HCT116 (cell line): ENCODE measurements at regions not wholly inside any gene's neighbourhood (a gene's known extent, or its start where the extent isn't known, plus 50 kb on each side); places are given as distances from the start of the nearest gene placed in this dataset.
"Not testable (repeated sequence)": the region's sequence is repeated elsewhere in the genome, so short reads cannot be mapped to it uniquely, and the experiment has no call there.

Experiments used
- ATAC-seq: fragments of 200-7000 bp; cut with Tn5 transposase; 2 replicates; pipeline ENCODE4 v1.9.1; 2020; ENCODE audit warnings: mild to moderate bottlenecking, moderate library complexity
- BruUV-seq: library from RNA; stranded (reverse); fragments of 400-500 nt; replicated peaks from 2 replicates; lab custom pipeline; 2021; lab: Mats Ljungman, UMichigan
- CTCF ChIA-PET: fragments of 300-600 bp; sonication (Branson Sonifier 250); formaldehyde crosslinking; loops from one replicate; lab custom pipeline; 2021; ENCODE audit warnings: antibody characterized with exemption; lab: Charles Lee
- POLR2A ChIA-PET: fragments of 300-600, 350-600 bp; sonication (Branson Sonifier 250); formaldehyde crosslinking; loops from one replicate; lab custom pipeline; 2021; ENCODE audit warnings: antibody characterized with exemption; lab: Charles Lee
- RAD21 ChIA-PET, 2 experiments: fragments of 300-600 bp; sonication (Branson Sonifier 250); formaldehyde crosslinking; loops; one replicate each; lab custom pipeline; 2023; ENCODE audit warnings: low total read pairs in 2 of 2; ENCODE audit not compliant: uncharacterized antibody in 2 of 2, unreplicated experiment in 2 of 2, low non-redundant PET in 1 of 2; lab: Charles Lee
- DNase-seq: peaks from one replicate; pipeline ENCODE4 v3.0.0-alpha.2; 2010; ENCODE audit warnings: low read depth, low spot score
- H2AFZ ChIP-seq: fragments of 200-600 bp; shearing (Covaris generic), sonication (generic); 2 replicates; pipeline ENCODE4 v1.6.1; 2017; ENCODE audit warnings: low read depth, mixed run types, mixed read lengths, antibody characterized with exemption, low read length; ENCODE audit not compliant: poor library complexity, severe bottlenecking
- H3K27ac ChIP-seq: 2 replicates; pipeline ENCODE4 v1.5.1; 2012; ENCODE audit warnings: low read depth, low read length
- H3K27me3 ChIP-seq: fragments of 200-600 bp; sonication (generic); 2 replicates; pipeline ENCODE4 v1.6.1; 2016; ENCODE audit warnings: mixed run types, low read length, mixed read lengths; ENCODE audit not compliant: insufficient read depth
- H3K36me3 ChIP-seq, 2 experiments: fragments of 200-500 bp in 1 of 2; fragments of 200-600 bp in 1 of 2; sonication (Bioruptor generic) in 1 of 2; sonication (generic) in 1 of 2; 2 replicates each; pipeline versions ENCODE4 v1.5.1 to v1.6.1; 2014 to 2016; ENCODE audit warnings: low read length in 2 of 2, inconsistent platforms in 1 of 2, mixed read lengths in 1 of 2, mixed run types in 1 of 2; ENCODE audit not compliant: insufficient read depth in 2 of 2, control insufficient read depth in 1 of 2
- H3K4me1 ChIP-seq, 2 experiments: fragments of 200-600 bp in 1 of 2; sonication (generic) in 1 of 2; 2 replicates each; pipeline versions ENCODE4 v1.5.1 to v1.6.1; 2012 to 2017; ENCODE audit warnings: low read length in 2 of 2, inconsistent platforms in 1 of 2, mild to moderate bottlenecking in 1 of 2, mixed read lengths in 1 of 2, mixed run types in 1 of 2, moderate library complexity in 1 of 2; ENCODE audit not compliant: insufficient read depth in 2 of 2, control insufficient read depth in 1 of 2
- H3K4me2 ChIP-seq: fragments of 200-600 bp; sonication (generic); 2 replicates; pipeline ENCODE4 v1.6.1; 2017; ENCODE audit warnings: mixed run types, low read length, mixed read lengths
- H3K4me3 ChIP-seq, 2 experiments: fragments of 200-600 bp in 1 of 2; sonication (generic) in 1 of 2; replicated peaks in 1 of 2; 2 replicates each; pipeline ENCODE4 v1.5.1; 2011 to 2016; ENCODE audit warnings: low read length in 2 of 2, control low read depth in 1 of 2, low read depth in 1 of 2, mild to moderate bottlenecking in 1 of 2, mixed read lengths in 1 of 2, mixed run types in 1 of 2
- H3K79me2 ChIP-seq: fragments of 200-600 bp; sonication (generic); 2 replicates; pipeline ENCODE4 v1.6.1; 2017; ENCODE audit warnings: mild to moderate bottlenecking, mixed run types, low read length, moderate library complexity, mixed read lengths; ENCODE audit not compliant: insufficient read depth
- H3K9ac ChIP-seq: fragments of 200-600 bp; sonication (generic); 2 replicates; pipeline ENCODE4 v1.6.1; 2016; ENCODE audit warnings: low read length, mixed read lengths
- H3K9me2 ChIP-seq: fragments of 200-600 bp; sonication (generic), shearing (Covaris generic); 2 replicates; pipeline ENCODE4 v1.6.1; 2017; ENCODE audit warnings: mixed run types, mild to moderate bottlenecking, moderate library complexity; ENCODE audit not compliant: insufficient read depth
- H3K9me3 ChIP-seq, 2 experiments: fragments of 200-500 bp in 1 of 2; fragments of 200-600 bp in 1 of 2; sonication (Bioruptor generic) in 1 of 2; sonication (generic) in 1 of 2; 2 replicates each; pipeline ENCODE4 v1.6.1; 2014 to 2017; ENCODE audit warnings: low read length in 2 of 2, mixed read lengths in 2 of 2, inconsistent platforms in 1 of 2, low read depth in 1 of 2, mild to moderate bottlenecking in 1 of 2, mixed run types in 1 of 2, moderate library complexity in 1 of 2; ENCODE audit not compliant: control insufficient read depth in 1 of 2, insufficient read depth in 1 of 2
- H4K20me1 ChIP-seq: fragments of 200-600 bp; sonication (generic), shearing (Covaris generic); 2 replicates; pipeline ENCODE4 v1.6.1; 2017; ENCODE audit warnings: mixed run types, mild to moderate bottlenecking, moderate library complexity; ENCODE audit not compliant: insufficient read depth
- CTCF ChIP-seq, 3 experiments: fragments of 200-600 bp in 1 of 3; sonication (generic) in 1 of 3; IDR thresholded peaks in 2 of 3; conservative IDR thresholded peaks in 1 of 3; 2 replicates each; pipeline ENCODE4 v1.5.1; 2012 to 2017; ENCODE audit warnings: low read depth in 2 of 3, low read length in 2 of 3, antibody characterized with exemption in 1 of 3, borderline replicate concordance in 1 of 3, control low read depth in 1 of 3, mild to moderate bottlenecking in 1 of 3, mixed read lengths in 1 of 3, mixed run types in 1 of 3, moderate library complexity in 1 of 3; ENCODE audit not compliant: insufficient read depth in 1 of 3
- EGR1 ChIP-seq: IDR thresholded peaks from 2 replicates; pipeline ENCODE4 v1.6.1; 2012; ENCODE audit warnings: low read depth
- ELF1 ChIP-seq: IDR thresholded peaks from 2 replicates; pipeline ENCODE4 v1.6.1; 2012; ENCODE audit warnings: low read depth, borderline replicate concordance
- FOSL1 ChIP-seq: IDR thresholded peaks from 2 replicates; pipeline ENCODE4 v1.6.1; 2012; ENCODE audit warnings: low read depth
- MAX ChIP-seq: IDR thresholded peaks from 2 replicates; pipeline ENCODE4 v1.6.1; 2012
- POLR2A ChIP-seq: IDR thresholded peaks from 2 replicates; pipeline ENCODE4 v1.7.0; 2011; ENCODE audit warnings: borderline replicate concordance; ENCODE audit not compliant: insufficient read depth, insufficient read length; ENCODE audit errors: extremely low read depth
- POLR2AphosphoS5 ChIP-seq: IDR thresholded peaks from 2 replicates; pipeline ENCODE4 v1.6.1; 2011; ENCODE audit warnings: mild to moderate bottlenecking, low read depth, low read length, moderate library complexity
- RAD21 ChIP-seq: IDR thresholded peaks from 2 replicates; pipeline ENCODE4 v1.6.1; 2012; ENCODE audit warnings: low read depth, mild to moderate bottlenecking
- SP1 ChIP-seq: IDR thresholded peaks from 2 replicates; pipeline ENCODE4 v1.6.1; 2012; ENCODE audit warnings: low read depth
- SRF ChIP-seq: IDR thresholded peaks from 2 replicates; pipeline ENCODE4 v1.6.1; 2012; ENCODE audit warnings: low read depth
- YY1 ChIP-seq: IDR thresholded peaks from 2 replicates; pipeline ENCODE4 v1.6.1; 2011; ENCODE audit warnings: low read length, low read depth, moderate library complexity, mild to moderate bottlenecking; ENCODE audit not compliant: insufficient replicate concordance; ENCODE audit errors: extremely low read depth
- ZFX ChIP-seq: fragments of 450-650 bp; IDR thresholded peaks from 2 replicates; pipeline ENCODE4 v1.6.1; 2017
- ZNF274 ChIP-seq: fragments of 200-500 bp; sonication (Bioruptor generic); IDR thresholded peaks from 2 replicates; pipeline ENCODE4 v1.6.1; 2014; ENCODE audit warnings: mild to moderate bottlenecking, low read depth, low read length, inconsistent platforms
- intact Hi-C: fragments of 100-400 bp; cut with micrococcal nuclease; formaldehyde crosslinking; loops from 2 replicates; pipeline ENCODE4 v1.10.0; 2022

- TF ChIP-seq CTCF (IDR thresholded peaks at IDR 0.05 in 2 of 3, conservative IDR thresholded peaks at IDR 0.05 in 1 of 3; ENCODE audit: borderline replicate concordance in 1 of 3, insufficient read depth in 1 of 3, low read depth in 2 of 3, low read length in 2 of 3) = no peak
- TF ChIP-seq ZNF274 = no peak
- no peak for TF ChIP-seq POLR2AphosphoS5
- TF ChIP-seq SRF = no peak
- no peak for TF ChIP-seq SP1
- TF ChIP-seq EGR1 = no peak
- TF ChIP-seq RAD21 = no peak
- TF ChIP-seq FOSL1 = no peak
- TF ChIP-seq YY1 = no peak
Measured at GRCh38 chr1:232334246-232334645, 295.7 kb downstream of the SIPA1L2 start (continued).

GRCh38 chr1:232333419-232333767 lies 296.5 kb downstream of the SIPA1L2 start:
- Histone ChIP-seq H3K4me2 (no peak overlapping the region), H3K9me2 (no peaks in the 10 kb centered on the region), H3K4me1 (no peaks in the 10 kb centered on the region; a peak in 1 of 4 replicates), H3K9ac (no peak overlapping the region), H3K4me3 (no peak overlapping the region), H3K9me3 (no peaks in the 10 kb centered on the region), H3K27me3 (peaks cover 12% of the 10 kb centered on the region; the same call in 1 of the 2 replicates), H3K36me3 (no peaks in the 10 kb centered on the region), H2AFZ (no peak overlapping the region), H3K27ac (no peak overlapping the region), H4K20me1 (no peaks in the 10 kb centered on the region), H3K79me2 (no peaks in the 10 kb centered on the region)
- TF ChIP-seq FOSL1 (no peak), EGR1 (no peak), POLR2A (no peak), ZFX (no peak), MAX (no peak), ELF1 (no peak)
- ChIA-PET RAD21 (no interaction called here), POLR2A (no interaction called here), CTCF (no interaction called here)
- BruUV-seq = no TSS peak
- DNase-seq (no peak), ATAC-seq (no peak)
- intact Hi-C loops = no loop called here

GRCh38 chr1:232332710-232333418 lies 297.1 kb downstream of the SIPA1L2 start:
- H3K4me3 ChIP-seq, RAD21 ChIA-PET, CTCF ChIA-PET, BruUV-seq, H3K4me1 ChIP-seq, H3K79me2 ChIP-seq, H3K27ac ChIP-seq, H4K20me1 ChIP-seq, H3K9ac ChIP-seq, H2AFZ ChIP-seq, ATAC-seq, H3K4me2 ChIP-seq, POLR2A ChIA-PET, H3K9me3 ChIP-seq, H3K9me2 ChIP-seq, H3K36me3 ChIP-seq, DNase-seq, intact Hi-C loops: not testable (repeated sequence)
- peaks cover 12% of the 10 kb centered on the region; the same call in 1 of the 2 replicates for H3K27me3 ChIP-seq
